Nephron progenitor cell (in vitro differentiated cells): ENCODE measurements at regions not wholly inside any gene's neighbourhood (a gene's known extent, or its start where the extent isn't known, plus 50 kb on each side); places are given as distances from the start of the nearest gene placed in this dataset.

Source experiments
- DNase-seq: peaks from one replicate; pipeline ENCODE4 v3.0.0; 2021
- H3K27ac Mint-ChIP-seq: 2 replicates; pipeline ENCODE4 v1.8.0; 2021; ENCODE audit warnings: mild to moderate bottlenecking, moderate library complexity, mixed read lengths
- H3K27me3 Mint-ChIP-seq: 2 replicates; pipeline ENCODE4 v1.8.0; 2021; ENCODE audit warnings: mild to moderate bottlenecking, low read depth, mixed read lengths; ENCODE audit not compliant: poor library complexity
- H3K36me3 Mint-ChIP-seq: 2 replicates; pipeline ENCODE4 v1.8.0; 2021; ENCODE audit warnings: low read depth, mixed read lengths
- H3K4me1 Mint-ChIP-seq: 2 replicates; pipeline ENCODE4 v1.8.0; 2021; ENCODE audit warnings: mixed read lengths
- H3K4me3 Mint-ChIP-seq: 2 replicates; pipeline ENCODE4 v1.8.0; 2021; ENCODE audit warnings: mild to moderate bottlenecking, moderate library complexity, mixed read lengths
- H3K9me3 Mint-ChIP-seq: 2 replicates; pipeline ENCODE4 v1.8.0; 2021; ENCODE audit warnings: mild to moderate bottlenecking, moderate library complexity, mixed read lengths
- TF ChIP-seq, protein P1 (sequence below): fragments of 200-600 bp; sonication (generic); IDR thresholded peaks from 2 replicates; pipeline ENCODE4 v1.5.0; 2021; ENCODE audit warnings: antibody characterized with exemption

DNA sequence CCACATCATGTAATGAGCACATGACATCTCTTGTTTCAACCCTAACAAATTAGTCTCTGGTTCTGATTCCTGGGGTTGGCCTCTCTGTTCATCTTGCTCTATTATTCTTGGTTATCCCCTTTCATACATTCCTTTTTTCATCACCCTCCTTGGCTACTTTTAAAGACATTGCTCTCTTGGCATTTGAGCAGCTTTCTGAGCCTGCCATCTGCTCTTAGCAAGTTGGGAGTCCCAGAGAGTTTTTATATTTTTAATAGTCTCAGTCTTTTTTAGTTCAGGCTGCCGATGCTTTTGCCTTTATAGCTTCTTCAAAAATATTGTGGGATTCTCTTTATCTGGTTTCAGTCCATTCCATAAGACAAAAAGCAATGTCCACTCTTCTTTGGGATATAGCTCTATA is 1270.9 kb downstream of the ADGRL3 start:
- Mint-ChIP-seq H3K27ac (no peak overlapping the region), H3K9me3 (no peaks in the 10 kb centered on the region), H3K4me3 (no peak overlapping the region), H3K36me3 (no peaks in the 10 kb centered on the region), H3K4me1 (no peaks in the 10 kb centered on the region), H3K27me3 (no peaks in the 10 kb centered on the region)
- no peak for DNase-seq
- TF ChIP-seq, protein P1, sequence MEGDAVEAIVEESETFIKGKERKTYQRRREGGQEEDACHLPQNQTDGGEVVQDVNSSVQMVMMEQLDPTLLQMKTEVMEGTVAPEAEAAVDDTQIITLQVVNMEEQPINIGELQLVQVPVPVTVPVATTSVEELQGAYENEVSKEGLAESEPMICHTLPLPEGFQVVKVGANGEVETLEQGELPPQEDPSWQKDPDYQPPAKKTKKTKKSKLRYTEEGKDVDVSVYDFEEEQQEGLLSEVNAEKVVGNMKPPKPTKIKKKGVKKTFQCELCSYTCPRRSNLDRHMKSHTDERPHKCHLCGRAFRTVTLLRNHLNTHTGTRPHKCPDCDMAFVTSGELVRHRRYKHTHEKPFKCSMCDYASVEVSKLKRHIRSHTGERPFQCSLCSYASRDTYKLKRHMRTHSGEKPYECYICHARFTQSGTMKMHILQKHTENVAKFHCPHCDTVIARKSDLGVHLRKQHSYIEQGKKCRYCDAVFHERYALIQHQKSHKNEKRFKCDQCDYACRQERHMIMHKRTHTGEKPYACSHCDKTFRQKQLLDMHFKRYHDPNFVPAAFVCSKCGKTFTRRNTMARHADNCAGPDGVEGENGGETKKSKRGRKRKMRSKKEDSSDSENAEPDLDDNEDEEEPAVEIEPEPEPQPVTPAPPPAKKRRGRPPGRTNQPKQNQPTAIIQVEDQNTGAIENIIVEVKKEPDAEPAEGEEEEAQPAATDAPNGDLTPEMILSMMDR = no peak

DNA sequence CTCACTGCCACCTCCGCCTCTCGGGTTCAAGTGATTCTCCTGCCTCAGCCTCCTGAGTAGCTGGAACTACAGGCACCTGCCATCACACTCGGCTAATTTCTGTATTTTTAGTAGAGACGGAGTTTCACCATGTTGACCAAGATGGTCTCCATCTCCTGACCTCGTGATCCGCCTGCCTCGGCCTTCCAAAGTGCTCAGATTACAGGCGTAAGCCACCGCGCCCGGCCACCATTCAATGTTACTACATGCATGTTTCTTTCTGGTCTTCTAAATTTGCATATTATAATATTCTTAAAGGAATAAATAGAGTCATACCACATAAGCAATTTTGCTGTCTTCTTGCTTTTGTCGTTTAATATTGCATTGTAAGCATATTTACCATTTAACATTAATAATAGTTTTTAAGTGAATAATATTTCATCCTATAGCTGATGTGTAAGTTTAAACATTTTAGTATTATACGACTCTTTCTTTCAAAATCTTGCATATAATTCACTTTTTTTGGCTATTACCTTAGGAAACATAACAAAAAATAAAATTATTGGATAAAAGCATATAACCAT is 1270.4 kb downstream of the ADGRL3 start:
- Mint-ChIP-seq H3K36me3 (no peaks in the 10 kb centered on the region), H3K4me1 (no peaks in the 10 kb centered on the region), H3K4me3 (no peak overlapping the region), H3K27me3 (no peaks in the 10 kb centered on the region), H3K27ac (no peak overlapping the region), H3K9me3 (no peaks in the 10 kb centered on the region)
- TF ChIP-seq, protein P1 = no peak
- DNase-seq = no peak

DNA sequence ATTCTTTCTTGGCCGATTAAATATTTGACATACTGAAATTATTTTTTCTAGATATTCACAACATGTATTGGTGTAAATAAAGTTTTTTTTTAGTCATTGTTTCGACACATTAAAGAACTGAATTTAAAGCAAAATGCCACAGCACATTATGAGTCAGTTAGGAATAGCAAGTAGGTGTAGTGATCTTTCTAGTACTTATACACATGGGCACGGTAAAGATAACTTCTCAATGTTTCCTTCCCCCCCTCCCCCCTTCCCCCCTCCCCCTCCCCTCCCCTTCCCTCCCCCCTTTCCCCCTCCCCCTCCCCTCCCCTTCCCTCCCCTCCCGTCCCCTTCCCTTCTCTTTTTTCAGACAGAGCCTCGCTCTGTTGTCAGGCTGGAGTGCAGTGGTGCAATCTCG is 1269.9 kb downstream of the ADGRL3 start:
- Mint-ChIP-seq H3K27ac (no peak overlapping the region), H3K4me3 (no peak overlapping the region), H3K4me1 (no peaks in the 10 kb centered on the region), H3K36me3 (no peaks in the 10 kb centered on the region), H3K27me3 (no peaks in the 10 kb centered on the region), H3K9me3 (no peaks in the 10 kb centered on the region)
- no peak for DNase-seq
- TF ChIP-seq, protein P1 = no peak

DNA sequence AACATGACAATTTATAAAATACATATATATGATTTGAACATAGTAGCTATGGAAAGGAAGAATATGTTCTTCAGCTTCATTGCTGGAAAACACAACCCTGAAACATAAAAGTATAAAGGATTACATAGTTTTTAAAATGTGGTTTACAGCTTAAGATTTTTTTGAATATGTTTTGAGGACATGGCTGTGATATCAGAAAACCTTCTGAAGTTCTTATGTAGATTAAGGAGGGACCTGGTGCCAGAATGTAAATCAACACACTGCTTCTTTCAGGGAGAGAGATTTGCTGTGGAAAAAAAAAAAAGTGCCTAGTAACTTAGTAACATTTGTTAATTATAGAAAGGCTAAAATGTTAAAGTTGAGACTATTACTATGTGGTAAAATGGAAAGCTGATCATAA is 1261.8 kb downstream of the ADGRL3 start:
- peaks cover 3% of the 10 kb centered on the region for H3K4me1 Mint-ChIP-seq
- no peak for DNase-seq
- TF ChIP-seq, protein P1 = no peak
- no peaks in the 10 kb centered on the region for H3K36me3 Mint-ChIP-seq
- no peak overlapping the region for H3K27ac Mint-ChIP-seq
- no peaks in the 10 kb centered on the region for H3K27me3 Mint-ChIP-seq
- H3K4me3 Mint-ChIP-seq = no peak overlapping the region
- H3K9me3 Mint-ChIP-seq = no peaks in the 10 kb centered on the region

DNA sequence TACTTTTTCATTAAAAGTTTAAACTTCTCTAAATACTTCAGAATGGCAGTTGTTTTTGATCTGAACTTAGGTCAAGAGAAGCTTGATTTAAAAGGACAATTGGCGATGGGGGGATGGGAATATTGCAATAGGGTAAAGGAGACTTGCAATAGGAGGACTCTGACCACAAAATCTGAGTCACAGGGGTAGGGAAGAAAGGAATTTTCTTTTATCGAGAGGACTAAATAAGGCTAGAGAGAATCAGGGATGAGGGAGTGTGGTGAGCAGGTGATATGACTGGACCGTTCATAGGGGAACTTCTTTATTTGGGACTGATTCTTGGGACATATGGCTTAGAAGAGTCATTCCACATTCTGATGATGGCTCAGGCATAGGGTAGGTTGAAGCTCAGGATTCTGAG is 1260.2 kb downstream of the ADGRL3 start:
- Mint-ChIP-seq H3K4me3 (no peak overlapping the region), H3K4me1 (peaks cover 5% of the 10 kb centered on the region), H3K9me3 (no peaks in the 10 kb centered on the region), H3K36me3 (no peaks in the 10 kb centered on the region), H3K27ac (no peak overlapping the region), H3K27me3 (no peaks in the 10 kb centered on the region)
- TF ChIP-seq, protein P1 = no peak
- DNase-seq = no peak

DNA sequence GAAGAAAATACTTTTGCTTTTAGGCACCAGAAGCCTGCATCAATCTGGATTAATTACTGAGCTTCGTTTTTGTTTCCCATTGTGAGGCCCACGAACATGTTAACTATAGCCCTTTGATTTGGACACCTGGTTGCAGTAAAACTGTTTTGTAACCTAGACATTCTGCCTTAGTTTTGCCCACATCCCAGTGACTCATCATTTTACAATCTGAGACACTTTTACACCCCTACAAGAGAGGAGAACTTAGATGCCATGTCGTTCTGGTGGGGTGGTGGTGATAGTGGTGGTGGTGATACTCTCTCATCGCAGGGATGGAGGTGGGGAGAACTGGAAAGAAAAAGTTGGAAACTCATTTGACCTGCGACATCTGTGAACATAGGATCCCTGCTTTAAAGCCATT is 1257.2 kb downstream of the ADGRL3 start:
- TF ChIP-seq, protein P1 = no peak
- H3K27me3 Mint-ChIP-seq = no peaks in the 10 kb centered on the region
- H3K27ac Mint-ChIP-seq = no peak overlapping the region
- no peak for DNase-seq
- H3K36me3 Mint-ChIP-seq = no peaks in the 10 kb centered on the region
- H3K4me3 Mint-ChIP-seq = no peak overlapping the region
- peaks cover 9% of the 10 kb centered on the region for H3K4me1 Mint-ChIP-seq
- no peaks in the 10 kb centered on the region for H3K9me3 Mint-ChIP-seq
